Effector memory CD8-positive, alpha-beta T cell (primary cell): ENCODE measurements at regions not wholly inside any gene's neighbourhood (a gene's known extent, or its start where the extent isn't known, plus 50 kb on each side); places are given as distances from the start of the nearest gene placed in this dataset.

Source experiments
- ATAC-seq: fragments of 150-1000 bp; cut with Tn5 transposase; replicated peaks from 2 replicates; pipeline ENCODE4 v1.10.0; 2021; ENCODE audit warnings: mild to moderate bottlenecking, moderate library complexity
- DNase-seq, 3 experiments: peaks; one replicate each; pipeline ENCODE4 v3.0.0; 2021
- H3K27ac Mint-ChIP-seq, 2 donors: one replicate each; pipeline ENCODE4 v1.8.0; 2022; ENCODE audit warnings: mild to moderate bottlenecking in 2 of 2, mixed read lengths in 2 of 2, moderate library complexity in 2 of 2
- H3K27me3 Mint-ChIP-seq, 2 donors: one replicate each; pipeline ENCODE4 v1.8.0; 2022; ENCODE audit warnings: mixed read lengths in 2 of 2
- H3K36me3 Mint-ChIP-seq: one replicate; pipeline ENCODE4 v1.8.0; 2022; ENCODE audit warnings: mild to moderate bottlenecking, moderate library complexity, mixed read lengths; ENCODE audit not compliant: insufficient read depth
- H3K4me1 Mint-ChIP-seq, 2 donors: one replicate each; pipeline ENCODE4 v1.8.0; 2022; ENCODE audit warnings: low read depth in 2 of 2, mixed read lengths in 2 of 2
- H3K4me3 Mint-ChIP-seq, 2 donors: one replicate each; pipeline ENCODE4 v1.8.0; 2022; ENCODE audit warnings: mild to moderate bottlenecking in 2 of 2, mixed read lengths in 2 of 2, moderate library complexity in 2 of 2
- H3K9me3 Mint-ChIP-seq, 2 donors: one replicate each; pipeline ENCODE4 v1.8.0; 2022; ENCODE audit warnings: mixed read lengths in 2 of 2

- H3K27me3 Mint-ChIP-seq = no peaks in the 10 kb centered on the region
- no peak for ATAC-seq
- no peaks in the 10 kb centered on the region for H3K4me1 Mint-ChIP-seq
- no peaks in the 10 kb centered on the region for H3K36me3 Mint-ChIP-seq
- peaks cover 0 to 10% of the 10 kb centered on the region in 2 donors for H3K9me3 Mint-ChIP-seq
- H3K4me3 Mint-ChIP-seq = no peak overlapping the region
- no peak for DNase-seq
- H3K27ac Mint-ChIP-seq = no peak overlapping the region
These were observed 126.3 kb upstream of the PLAAT1 start for GRCh38 chr3:193114431-193115340.

DNA sequence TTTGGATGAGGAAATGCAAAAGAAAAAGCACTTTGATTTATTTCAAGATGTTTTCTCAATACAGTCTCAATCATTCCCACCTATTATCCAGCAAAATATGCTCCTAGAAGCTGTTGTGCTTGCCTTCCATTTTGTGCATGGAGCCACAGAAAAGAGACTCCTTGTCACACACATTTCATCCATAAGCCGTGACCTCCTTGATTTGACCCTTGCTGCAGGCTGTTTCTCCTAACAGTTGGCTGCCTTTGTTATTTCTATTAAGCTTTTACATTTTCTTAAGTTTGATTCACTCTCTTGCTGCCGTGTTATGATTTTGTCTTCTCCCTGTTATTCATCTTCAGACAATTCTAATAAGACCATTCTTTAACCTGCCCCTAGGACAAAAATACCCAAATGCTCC is 124.2 kb upstream of the PLAAT1 start:
- H3K27ac Mint-ChIP-seq = no peak overlapping the region
- peaks cover 0 to 7% of the 10 kb centered on the region in 2 donors for H3K9me3 Mint-ChIP-seq

DNA sequence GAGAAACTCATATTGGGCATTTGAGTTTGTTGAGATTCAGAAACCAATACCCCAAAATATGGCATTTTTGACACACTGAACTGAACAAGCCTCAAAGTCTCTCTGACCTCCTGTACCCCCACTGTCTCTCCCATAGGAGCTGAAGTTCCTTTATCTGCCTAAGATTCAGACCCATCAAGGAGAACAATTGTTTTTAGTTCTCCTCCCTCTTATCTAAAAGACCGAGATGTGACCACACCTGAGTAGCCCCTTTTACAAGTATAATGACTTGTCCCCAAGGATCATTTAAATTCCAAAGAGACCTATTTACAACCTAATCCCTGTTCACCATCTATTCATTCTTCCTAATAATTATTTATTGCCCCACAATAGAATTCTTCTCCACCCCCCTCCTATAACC is 122.1 kb upstream of the PLAAT1 start:
- no peak for ATAC-seq
- no peaks in the 10 kb centered on the region for H3K27me3 Mint-ChIP-seq
- H3K4me3 Mint-ChIP-seq = no peak overlapping the region
- DNase-seq = no peak
- H3K27ac Mint-ChIP-seq = no peak overlapping the region
- H3K36me3 Mint-ChIP-seq = no peaks in the 10 kb centered on the region
- no peaks in the 10 kb centered on the region for H3K4me1 Mint-ChIP-seq
- peaks cover 0 to 7% of the 10 kb centered on the region in 2 donors for H3K9me3 Mint-ChIP-seq

More for the DNA sequence above, 124.2 kb upstream of the PLAAT1 start:
- no peaks in the 10 kb centered on the region for H3K36me3 Mint-ChIP-seq
- H3K4me3 Mint-ChIP-seq = no peak overlapping the region
- DNase-seq (no peak), ATAC-seq (no peak)
- no peaks in the 10 kb centered on the region for H3K27me3 Mint-ChIP-seq
- no peaks in the 10 kb centered on the region for H3K4me1 Mint-ChIP-seq

DNA sequence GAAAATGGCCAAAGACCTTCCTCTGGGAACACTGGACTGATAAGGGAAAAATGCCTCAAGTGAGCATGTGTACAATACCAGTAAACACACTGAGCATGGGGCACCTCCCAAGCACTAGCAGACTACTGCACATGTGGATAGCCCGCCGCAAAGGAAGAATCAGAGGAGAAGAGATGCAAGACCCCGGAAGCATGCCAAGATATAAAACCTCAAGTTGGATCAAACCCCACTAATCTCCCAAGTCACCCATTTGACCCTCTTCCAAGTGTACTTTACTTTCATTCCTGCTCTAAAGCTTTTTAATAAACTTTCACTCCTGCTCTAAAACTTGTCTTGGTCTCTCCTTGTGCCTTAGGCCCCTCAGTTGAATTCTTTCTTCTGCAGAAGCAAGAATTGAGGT is 121.1 kb upstream of the PLAAT1 start:
- no peaks in the 10 kb centered on the region for H3K36me3 Mint-ChIP-seq
- no peaks in the 10 kb centered on the region for H3K4me1 Mint-ChIP-seq
- no peak for ATAC-seq
- DNase-seq = no peak
- peaks cover 0 to 8% of the 10 kb centered on the region in 2 donors for H3K9me3 Mint-ChIP-seq
- H3K27ac Mint-ChIP-seq = no peak overlapping the region
- no peaks in the 10 kb centered on the region for H3K27me3 Mint-ChIP-seq
- no peak overlapping the region for H3K4me3 Mint-ChIP-seq

GRCh38 chr3:193124861-193125260 is 116.2 kb upstream of the PLAAT1 start:
- ATAC-seq (no peak), DNase-seq (no peak)
- Mint-ChIP-seq H3K36me3 (no peaks in the 10 kb centered on the region), H3K4me3 (no peak overlapping the region), H3K27me3 (no peaks in the 10 kb centered on the region), H3K9me3 (peaks cover 0 to 7% of the 10 kb centered on the region in 2 donors), H3K4me1 (no peaks in the 10 kb centered on the region), H3K27ac (no peak overlapping the region)

DNA sequence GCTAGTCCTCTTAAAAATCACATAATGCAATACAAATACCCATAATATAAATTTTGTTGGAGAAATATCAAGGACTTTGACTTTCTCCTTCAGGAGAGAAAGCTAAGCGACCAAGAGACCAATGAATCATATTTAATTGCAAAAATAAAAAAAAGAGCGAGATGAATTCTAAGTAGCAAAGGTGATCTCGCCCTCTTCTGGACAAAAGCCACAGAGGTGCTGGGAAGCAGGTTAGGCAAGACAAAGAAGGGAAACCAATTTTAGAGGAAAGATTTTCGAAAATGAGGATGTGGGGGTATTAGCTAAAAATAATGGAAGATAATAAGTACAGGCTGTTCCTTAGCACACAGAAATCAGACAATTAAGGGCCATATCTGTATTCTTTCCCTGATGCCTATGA is 111.4 kb upstream of the PLAAT1 start:
- H3K36me3 Mint-ChIP-seq = no peaks in the 10 kb centered on the region
- H3K9me3 Mint-ChIP-seq = peaks cover 0 to 7% of the 10 kb centered on the region in 2 donors
- no peak for DNase-seq
- H3K27me3 Mint-ChIP-seq = no peaks in the 10 kb centered on the region
- H3K4me3 Mint-ChIP-seq = no peak overlapping the region
- no peak for ATAC-seq
- H3K27ac Mint-ChIP-seq = no peak overlapping the region
- no peaks in the 10 kb centered on the region for H3K4me1 Mint-ChIP-seq

- Mint-ChIP-seq H3K27me3 (no peaks in the 10 kb centered on the region), H3K4me1 (no peaks in the 10 kb centered on the region), H3K27ac (no peak overlapping the region), H3K36me3 (no peaks in the 10 kb centered on the region), H3K4me3 (no peak overlapping the region), H3K9me3 (peaks cover 0 to 6% of the 10 kb centered on the region in 2 donors)
- no peak for DNase-seq
- ATAC-seq = no peak
These were observed 110.4 kb upstream of the PLAAT1 start for GRCh38 chr3:193130576-193130975.

DNA sequence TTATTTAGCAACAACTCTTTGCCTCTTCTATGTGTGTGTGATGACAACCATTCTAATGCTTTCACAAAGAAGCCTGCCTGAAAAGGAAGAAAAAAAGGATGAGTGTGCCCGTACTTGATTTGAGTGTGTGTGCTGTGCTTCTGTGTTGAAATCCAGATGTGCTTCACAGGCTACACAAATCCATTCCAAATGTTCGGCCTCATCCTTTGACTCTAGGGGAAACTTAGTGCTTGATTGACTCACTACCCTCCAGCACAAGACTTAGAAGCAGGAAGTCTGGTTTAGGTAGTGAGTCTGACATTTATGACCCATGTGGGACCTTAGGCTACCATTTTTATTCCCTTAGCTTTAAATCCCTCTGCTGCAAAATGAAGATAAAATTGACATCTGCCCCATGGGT is 108.8 kb upstream of the PLAAT1 start:
- Mint-ChIP-seq H3K36me3 (no peaks in the 10 kb centered on the region), H3K9me3 (no peaks in the 10 kb centered on the region), H3K4me3 (no peak overlapping the region), H3K27ac (no peak overlapping the region), H3K27me3 (no peaks in the 10 kb centered on the region), H3K4me1 (no peaks in the 10 kb centered on the region)
- ATAC-seq (no peak), DNase-seq (no peak)

GRCh38 chr3:193132964-193133363 is 108.1 kb upstream of the PLAAT1 start:
- DNase-seq = no peak
- no peak for ATAC-seq
- Mint-ChIP-seq H3K4me3 (no peak overlapping the region), H3K4me1 (no peaks in the 10 kb centered on the region), H3K9me3 (no peaks in the 10 kb centered on the region), H3K36me3 (no peaks in the 10 kb centered on the region), H3K27ac (no peak overlapping the region), H3K27me3 (no peaks in the 10 kb centered on the region)

DNA sequence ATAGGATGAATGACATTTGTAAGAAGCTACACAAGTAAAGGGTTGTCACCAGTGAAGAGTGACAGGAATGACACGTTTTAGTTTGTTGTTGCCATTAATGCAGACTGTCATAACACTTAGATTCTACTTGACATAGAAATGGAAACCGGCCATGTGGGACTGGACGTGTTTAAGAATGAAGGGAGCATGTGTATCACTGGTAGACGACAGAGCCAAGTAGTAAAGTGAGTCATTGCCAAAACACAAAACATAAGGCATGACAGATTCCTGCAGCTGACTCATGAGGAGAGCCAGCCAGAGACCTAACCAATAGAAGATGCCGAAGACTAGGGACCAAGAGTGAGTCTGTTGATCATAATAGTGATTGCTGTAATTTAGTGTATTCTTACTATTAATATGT is 106.2 kb upstream of the PLAAT1 start:
- no peak for DNase-seq
- Mint-ChIP-seq H3K9me3 (no peaks in the 10 kb centered on the region), H3K4me3 (no peak overlapping the region), H3K36me3 (no peaks in the 10 kb centered on the region), H3K27me3 (no peaks in the 10 kb centered on the region), H3K4me1 (no peaks in the 10 kb centered on the region), H3K27ac (no peak overlapping the region)
- ATAC-seq = no peak

DNA sequence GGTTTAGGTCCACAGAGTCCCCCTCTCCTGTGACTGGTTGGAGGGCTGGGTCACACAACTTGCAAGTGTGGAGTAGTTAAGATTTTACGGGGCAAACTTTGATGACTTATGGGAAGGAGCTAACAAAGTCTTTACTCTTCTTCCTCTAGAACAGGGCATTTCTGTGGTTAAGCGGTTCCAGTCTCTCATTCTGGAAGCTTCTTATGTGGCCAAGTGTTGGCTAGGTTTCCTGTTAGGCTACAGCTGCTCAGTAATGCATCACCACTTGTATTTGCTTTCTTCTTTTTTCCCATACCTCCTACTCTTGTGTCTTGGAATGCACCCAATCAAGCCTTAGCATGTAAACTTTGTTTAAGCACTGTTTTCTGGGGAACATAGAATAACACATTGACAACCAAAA is 100.6 kb upstream of the PLAAT1 start:
- Mint-ChIP-seq H3K27me3 (no peaks in the 10 kb centered on the region), H3K9me3 (no peaks in the 10 kb centered on the region), H3K27ac (no peak overlapping the region), H3K4me1 (no peaks in the 10 kb centered on the region), H3K4me3 (no peak overlapping the region), H3K36me3 (no peaks in the 10 kb centered on the region)
- DNase-seq (no peak), ATAC-seq (no peak)

GRCh38 chr3:193145248-193145647 is 95.8 kb upstream of the PLAAT1 start:
- no peaks in the 10 kb centered on the region for H3K9me3 Mint-ChIP-seq
- H3K4me1 Mint-ChIP-seq = no peaks in the 10 kb centered on the region
- ATAC-seq = no peak
- H3K27ac Mint-ChIP-seq = no peak overlapping the region
- DNase-seq = no peak
- no peak overlapping the region for H3K4me3 Mint-ChIP-seq
- no peaks in the 10 kb centered on the region for H3K27me3 Mint-ChIP-seq
- H3K36me3 Mint-ChIP-seq = no peaks in the 10 kb centered on the region

DNA sequence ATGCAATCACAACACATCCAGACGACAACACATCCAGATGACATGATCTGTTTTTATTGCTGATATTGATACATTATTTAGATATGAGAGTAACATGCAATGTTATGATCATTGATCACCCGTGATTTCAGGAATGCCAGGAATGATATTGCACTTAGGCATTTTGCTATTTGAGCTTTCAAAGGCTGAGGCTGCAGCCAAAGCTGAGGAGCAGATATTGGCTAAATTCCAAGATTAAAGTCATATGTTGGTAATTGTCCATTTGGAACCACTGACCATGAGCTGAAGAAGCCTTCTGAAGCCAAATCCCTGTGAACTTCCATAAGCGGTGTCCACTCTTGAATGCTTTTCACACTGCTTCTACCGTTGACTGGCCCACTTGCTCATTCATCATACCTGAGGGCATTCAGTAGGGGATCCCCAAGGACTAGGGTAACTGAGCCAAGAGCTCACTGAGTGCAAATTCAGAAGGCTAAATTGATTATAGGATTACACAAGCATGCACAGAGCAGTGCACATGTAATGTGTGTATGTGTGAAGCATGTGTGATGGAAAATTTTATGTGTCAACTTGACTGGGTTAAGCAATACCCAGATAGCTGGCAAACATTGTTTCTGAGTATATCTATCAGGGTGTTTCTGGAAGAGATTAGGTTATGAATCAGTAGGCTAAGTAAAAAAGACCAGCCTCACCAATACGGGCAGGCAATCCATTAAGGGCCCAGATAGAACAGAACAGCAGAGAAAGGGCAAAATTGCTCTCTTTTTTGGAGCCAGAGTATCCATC is 92.1 kb upstream of the PLAAT1 start:
- Mint-ChIP-seq H3K4me3 (no peak overlapping the region), H3K36me3 (no peaks in the 10 kb centered on the region), H3K27me3 (no peaks in the 10 kb centered on the region), H3K4me1 (no peaks in the 10 kb centered on the region), H3K9me3 (no peaks in the 10 kb centered on the region), H3K27ac (no peak overlapping the region)
- no peak for ATAC-seq
- no peak for DNase-seq

- no peaks in the 10 kb centered on the region for H3K9me3 Mint-ChIP-seq
- H3K4me1 Mint-ChIP-seq = no peaks in the 10 kb centered on the region
- H3K27ac Mint-ChIP-seq = no peak overlapping the region
- no peak overlapping the region for H3K4me3 Mint-ChIP-seq
- DNase-seq = no peak
- no peaks in the 10 kb centered on the region for H3K36me3 Mint-ChIP-seq
- no peaks in the 10 kb centered on the region for H3K27me3 Mint-ChIP-seq
- ATAC-seq = no peak
These were observed 91.0 kb upstream of the PLAAT1 start for GRCh38 chr3:193149998-193150397.
